Islet precursor cell (in vitro differentiated cells): ENCODE measurements at regions not wholly inside any gene's neighbourhood (a gene's known extent, or its start where the extent isn't known, plus 50 kb on each side); places are given as distances from the start of the nearest gene placed in this dataset.
"Not testable (repeated sequence)": the region's sequence is repeated elsewhere in the genome, so short reads cannot be mapped to it uniquely, and the experiment has no call there.

Source experiments
- DNase-seq: peaks from one replicate; pipeline ENCODE4 v3.0.0-alpha.2; 2018

- no peak for DNase-seq
Measured at GRCh38 chr7:115195208-115195607, 273.3 kb downstream of the MDFIC start.

GRCh38 chr7:115191526-115191925, 269.6 kb downstream of the MDFIC start:
- no peak for DNase-seq

- DNase-seq, result no peak
Measured at GRCh38 chr7:115183431-115184057, 261.6 kb downstream of the MDFIC start.

GRCh38 chr7:115178835-115179234, 256.9 kb downstream of the MDFIC start:
- DNase-seq, result no peak

- no peak for DNase-seq
Measured at GRCh38 chr7:115177823-115178222, 255.9 kb downstream of the MDFIC start.

- no peak for DNase-seq
Measured at GRCh38 chr7:115177103-115177502, 255.2 kb downstream of the MDFIC start.

- not testable (repeated sequence) for DNase-seq
Measured at GRCh38 chr7:115172397-115172796, 250.5 kb downstream of the MDFIC start.

- DNase-seq, result no peak
Measured at GRCh38 chr7:115153769-115154477, 232.0 kb downstream of the MDFIC start.

- DNase-seq, result no peak
Measured at GRCh38 chr7:115153176-115153575, 231.3 kb downstream of the MDFIC start.

- DNase-seq, result no peak
Measured at GRCh38 chr7:115146148-115146547, 224.3 kb downstream of the MDFIC start.

- DNase-seq, result no peak
Measured at GRCh38 chr7:115145512-115145911, 223.6 kb downstream of the MDFIC start.

- DNase-seq, result no peak
Measured at GRCh38 chr7:115137816-115138215, 215.9 kb downstream of the MDFIC start.

GRCh38 chr7:115136796-115137443, 215.0 kb downstream of the MDFIC start:
- DNase-seq, result no peak

GRCh38 chr7:115135769-115136410, 214.0 kb downstream of the MDFIC start:
- no peak for DNase-seq

- DNase-seq, result no peak
Measured at GRCh38 chr7:115135146-115135545, 213.3 kb downstream of the MDFIC start.

- no peak for DNase-seq
Measured at GRCh38 chr7:115133248-115133647, 211.4 kb downstream of the MDFIC start.

GRCh38 chr7:115132096-115132495, 210.2 kb downstream of the MDFIC start:
- DNase-seq, result no peak

- no peak for DNase-seq
Measured at GRCh38 chr7:115128154-115128553, 206.3 kb downstream of the MDFIC start.

- no peak for DNase-seq
Measured at GRCh38 chr7:115127399-115128021, 205.6 kb downstream of the MDFIC start.

GRCh38 chr7:115125750-115126149, 203.9 kb downstream of the MDFIC start:
- DNase-seq, result no peak

GRCh38 chr7:115125312-115125711, 203.4 kb downstream of the MDFIC start:
- DNase-seq, result no peak

- peak; percentile 56 for DNase-seq
Measured at GRCh38 chr7:115124409-115124939, 202.6 kb downstream of the MDFIC start.

GRCh38 chr7:115123441-115123840, 201.5 kb downstream of the MDFIC start:
- DNase-seq, result no peak
